ENCODE measurements at regions not wholly inside any gene's neighbourhood (a gene's known extent, or its start where the extent isn't known, plus 50 kb on each side); places are given as distances from the start of the nearest gene placed in this dataset.

GRCh38 chr10:36075196-36075595 lies 433.1 kb upstream of the FZD8 start:
- TF ChIP-seq CTCF (IDR thresholded peaks at IDR 0.05) (no peak), POLR2A (IDR thresholded peaks at IDR 0.05) (no peak)
